Activated CD4-positive, alpha-beta T cell treated with anti-CD3 and anti-CD28 coated beads, Interleukin-2, amount 50 U/mL, for 4 hours (primary cell): ENCODE measurements at regions not wholly inside any gene's neighbourhood (a gene's known extent, or its start where the extent isn't known, plus 50 kb on each side); places are given as distances from the start of the nearest gene placed in this dataset.

Experiments
- DNase-seq, 2 experiments: peaks; one replicate each; pipeline ENCODE4 v3.0.0-alpha.2; 2020

DNA sequence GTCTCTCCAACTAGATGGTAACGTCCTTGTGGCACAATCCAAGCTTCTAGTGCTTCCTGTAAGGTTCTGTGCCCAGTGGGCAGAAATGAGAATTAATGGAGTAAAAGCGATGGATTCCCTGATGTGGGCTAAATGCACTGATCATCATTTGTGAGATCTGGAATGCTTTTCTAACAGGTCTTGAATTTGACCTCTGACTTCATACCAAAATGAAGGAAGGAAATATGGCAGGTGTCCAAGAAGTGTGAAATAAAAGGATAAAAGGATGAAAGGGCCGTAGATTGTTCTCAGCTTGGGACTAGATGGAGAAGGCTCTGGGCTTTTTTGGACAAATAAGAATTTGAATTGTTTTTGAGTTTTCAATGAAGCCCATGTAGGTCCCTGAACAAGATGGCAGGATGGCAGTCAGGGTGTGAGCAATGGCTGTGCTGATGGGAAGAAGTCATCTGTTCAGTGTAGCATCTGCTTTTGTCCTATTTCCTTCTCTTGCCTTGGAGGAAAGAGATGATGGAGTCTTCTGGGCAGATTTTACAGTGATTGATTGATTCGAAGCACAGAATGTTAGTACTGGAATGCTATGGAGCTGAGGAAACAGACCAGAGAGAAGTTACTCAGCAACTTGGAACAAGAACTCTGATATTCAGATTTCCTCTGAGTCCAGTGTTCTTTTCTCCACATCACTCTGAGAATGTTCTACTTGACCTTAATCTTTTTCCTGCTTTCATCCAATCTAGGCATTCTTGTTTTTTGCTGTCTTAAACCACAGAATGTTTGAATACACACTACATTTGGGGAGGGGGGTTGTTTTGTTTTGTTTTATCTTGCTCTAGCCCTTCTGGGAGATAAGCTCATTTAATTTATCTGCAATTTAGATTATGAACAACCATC lies 286.0 kb downstream of the HLX start:
- DNase-seq: no peak

DNA sequence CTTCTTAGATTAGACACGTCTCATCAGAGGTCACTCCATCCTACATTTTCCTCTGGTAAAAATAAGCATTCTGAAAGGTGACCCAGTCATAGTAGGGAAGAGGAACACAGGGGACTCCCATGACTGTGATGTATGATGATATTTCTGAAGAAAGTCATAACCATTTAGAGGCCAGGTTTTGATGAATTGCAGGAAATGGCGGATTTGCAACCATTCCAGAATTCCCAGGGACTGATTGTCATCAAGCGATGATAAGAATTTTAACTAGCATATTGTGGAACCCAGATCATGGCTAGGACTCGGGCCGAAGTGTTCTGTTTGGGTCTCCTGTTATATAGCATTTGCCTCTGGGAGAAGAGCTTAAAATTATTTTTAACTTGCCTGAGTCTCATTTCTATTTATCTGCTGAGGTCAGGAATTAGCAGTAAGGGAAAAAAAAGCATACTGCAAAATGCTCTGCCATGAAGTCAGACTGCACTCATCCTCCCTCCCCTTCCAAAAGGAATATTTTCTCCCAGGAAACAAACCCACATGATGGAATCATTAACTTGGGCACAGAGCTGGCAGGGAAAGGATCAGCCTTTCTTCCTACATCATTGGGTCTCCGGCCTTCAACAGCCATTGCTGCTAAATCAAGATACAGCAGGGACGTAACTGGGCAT lies 286.7 kb downstream of the HLX start:
- DNase-seq: no peak

DNA sequence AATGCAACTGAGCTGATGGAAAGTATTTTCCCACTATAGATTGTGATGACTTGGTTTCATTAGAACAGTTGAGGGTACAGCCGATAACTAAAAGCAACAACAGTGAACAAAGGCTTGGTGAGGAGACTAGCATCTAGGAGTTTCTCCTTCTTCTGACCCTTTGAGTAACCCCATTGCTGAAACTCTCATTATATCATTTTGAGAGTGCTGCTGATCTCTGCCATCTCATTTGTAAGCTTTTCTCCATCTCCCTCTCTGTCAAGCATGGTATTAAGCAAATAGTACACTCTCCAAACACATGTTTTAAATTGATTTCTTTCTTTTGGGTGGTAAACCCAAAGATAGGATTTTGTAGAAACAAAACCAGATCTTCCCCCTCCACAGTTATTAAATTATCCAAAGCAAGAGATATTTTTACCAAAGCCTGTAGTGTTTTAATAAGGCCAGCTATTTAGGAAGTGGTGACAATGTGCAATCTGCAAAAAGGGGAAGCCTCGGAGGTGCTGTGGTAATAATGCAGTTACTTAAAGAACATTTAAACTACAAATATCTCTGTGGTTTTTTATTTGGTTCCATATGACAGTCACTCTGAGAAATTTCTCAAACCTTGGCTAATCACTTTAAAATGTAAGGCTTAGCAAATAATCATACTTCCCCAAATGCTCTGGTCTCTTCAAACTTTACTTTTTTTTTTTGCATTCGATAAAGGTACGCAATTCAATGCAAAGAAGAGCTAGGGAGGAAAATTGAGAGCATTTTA lies 287.5 kb downstream of the HLX start:
- no peak for DNase-seq

DNA sequence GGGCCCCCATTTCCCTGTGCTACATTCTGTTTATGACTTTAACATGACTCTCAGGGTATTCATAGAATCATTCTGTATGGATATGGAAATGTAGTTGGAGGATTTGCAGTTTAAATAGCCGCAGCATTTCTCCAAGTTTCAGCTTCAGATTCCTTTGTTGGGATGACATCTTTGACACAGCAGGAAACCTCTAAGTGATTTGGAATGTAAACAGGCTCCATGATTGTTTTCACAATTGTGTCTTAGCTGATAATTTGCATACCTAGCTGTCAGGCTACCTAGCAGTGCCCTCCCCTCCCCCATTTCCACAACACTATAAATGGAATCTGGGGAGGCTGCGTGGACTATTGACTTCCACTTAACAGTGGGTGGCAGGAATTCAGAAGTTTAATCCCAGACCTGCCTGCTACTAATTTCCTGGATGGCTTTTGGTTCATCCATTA lies 290.2 kb downstream of the HLX start:
- no peak for DNase-seq

DNA sequence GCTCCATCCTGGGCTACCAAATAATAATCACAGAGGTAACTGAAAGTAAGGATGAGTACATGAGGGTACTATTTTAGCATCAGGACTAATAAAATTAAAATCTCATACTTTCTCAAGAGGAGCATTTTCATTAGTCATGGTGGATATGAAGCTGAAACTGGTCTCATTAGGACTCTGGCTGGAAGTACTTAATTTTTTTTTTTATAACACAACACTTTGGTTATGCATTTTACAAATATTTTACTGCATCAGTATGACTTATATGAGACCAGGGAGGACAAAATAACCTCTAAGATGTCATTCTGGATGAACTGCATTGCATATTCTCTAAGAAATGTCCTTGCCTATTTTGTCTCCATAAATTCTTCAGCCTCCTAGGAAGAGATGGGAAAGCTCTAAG lies 290.9 kb downstream of the HLX start:
- no peak for DNase-seq

DNA sequence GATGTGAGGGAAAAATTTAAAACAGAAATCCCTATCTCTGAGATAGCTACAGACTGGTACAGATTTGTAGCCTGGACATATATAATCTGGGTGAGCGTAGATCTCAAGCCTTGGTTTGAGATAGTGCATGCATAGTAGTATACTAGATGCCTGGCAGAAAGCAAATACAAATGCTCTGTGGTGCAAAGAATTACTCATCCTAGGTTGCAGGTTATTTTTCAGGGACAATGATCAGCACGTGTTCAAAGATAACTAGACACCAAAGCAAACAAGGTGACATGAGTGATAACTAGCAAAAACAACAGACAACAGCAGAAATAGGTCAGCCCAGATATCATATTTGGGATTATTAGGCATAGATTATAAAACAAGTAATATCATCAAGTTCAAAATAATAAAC lies 292.5 kb downstream of the HLX start:
- DNase-seq: no peak

DNA sequence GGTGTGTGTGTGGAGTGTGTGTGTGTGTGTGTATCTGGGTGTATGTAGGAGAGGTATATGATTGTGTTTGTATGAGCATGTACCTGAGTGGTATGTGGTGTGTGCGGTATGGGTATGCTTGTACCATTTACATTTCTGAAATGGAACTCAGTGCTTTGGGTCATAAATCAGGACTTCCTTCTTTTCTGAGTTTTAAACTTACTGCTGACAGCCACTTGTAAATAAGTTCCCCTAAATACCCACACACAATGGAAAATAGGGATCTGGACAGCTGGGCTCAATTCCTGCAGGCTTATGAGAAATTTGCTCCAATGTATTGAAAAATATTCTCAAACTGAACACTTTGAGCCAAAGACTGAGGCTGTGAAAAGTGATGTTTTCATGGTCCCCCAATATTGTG lies 293.6 kb downstream of the HLX start:
- no peak for DNase-seq

DNA sequence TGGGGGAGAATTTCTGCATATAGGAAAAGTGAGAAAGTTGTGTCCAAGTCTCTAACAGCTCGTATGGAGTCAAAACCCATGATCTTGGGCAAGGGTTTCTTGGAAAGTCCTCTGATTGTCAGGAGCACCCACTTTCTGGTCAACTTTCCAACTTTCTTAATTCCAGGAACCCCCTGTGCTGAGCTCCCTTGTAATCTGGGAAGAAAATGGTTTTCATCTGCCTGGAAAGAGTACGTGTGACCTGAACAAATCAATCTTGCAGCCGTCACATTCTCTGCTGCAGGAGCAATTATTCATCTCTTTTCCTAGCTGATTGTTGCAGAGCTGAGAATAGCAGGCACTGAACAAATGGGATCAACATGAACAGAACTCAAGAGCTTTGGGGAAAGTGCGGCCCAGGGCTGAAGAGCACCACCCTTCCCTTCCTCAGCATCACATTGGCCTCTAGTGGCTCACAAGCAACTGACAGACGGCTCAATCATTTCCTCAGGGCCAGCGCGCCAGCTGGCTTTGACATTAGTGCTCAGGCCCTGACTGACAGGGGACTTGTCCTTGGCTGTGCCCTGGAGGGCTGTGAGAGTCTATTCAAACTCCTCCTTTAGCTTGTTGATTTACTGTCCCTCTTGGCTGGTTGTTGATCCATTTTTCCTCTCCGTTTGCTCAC lies 295.2 kb downstream of the HLX start:
- no peak for DNase-seq

DNA sequence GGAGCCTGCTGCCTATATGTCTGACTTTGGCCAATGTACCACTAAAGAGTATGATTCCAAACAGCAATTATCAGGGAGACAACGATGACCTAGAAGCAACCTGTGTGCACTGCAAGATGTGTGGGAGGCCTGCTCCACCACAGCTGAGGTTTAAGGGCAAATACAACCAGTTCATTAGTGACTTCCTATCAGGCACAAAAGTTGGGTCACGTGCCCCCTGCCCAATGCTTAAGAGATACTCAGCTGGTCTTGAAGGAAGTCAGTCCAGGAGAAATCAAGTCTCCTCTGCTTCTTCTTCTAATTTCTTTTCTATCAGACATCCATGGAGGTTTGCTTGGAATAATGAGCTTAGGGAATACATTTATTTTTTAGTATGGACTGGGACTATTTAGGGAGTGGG lies 296.0 kb downstream of the HLX start:
- DNase-seq: no peak

DNA sequence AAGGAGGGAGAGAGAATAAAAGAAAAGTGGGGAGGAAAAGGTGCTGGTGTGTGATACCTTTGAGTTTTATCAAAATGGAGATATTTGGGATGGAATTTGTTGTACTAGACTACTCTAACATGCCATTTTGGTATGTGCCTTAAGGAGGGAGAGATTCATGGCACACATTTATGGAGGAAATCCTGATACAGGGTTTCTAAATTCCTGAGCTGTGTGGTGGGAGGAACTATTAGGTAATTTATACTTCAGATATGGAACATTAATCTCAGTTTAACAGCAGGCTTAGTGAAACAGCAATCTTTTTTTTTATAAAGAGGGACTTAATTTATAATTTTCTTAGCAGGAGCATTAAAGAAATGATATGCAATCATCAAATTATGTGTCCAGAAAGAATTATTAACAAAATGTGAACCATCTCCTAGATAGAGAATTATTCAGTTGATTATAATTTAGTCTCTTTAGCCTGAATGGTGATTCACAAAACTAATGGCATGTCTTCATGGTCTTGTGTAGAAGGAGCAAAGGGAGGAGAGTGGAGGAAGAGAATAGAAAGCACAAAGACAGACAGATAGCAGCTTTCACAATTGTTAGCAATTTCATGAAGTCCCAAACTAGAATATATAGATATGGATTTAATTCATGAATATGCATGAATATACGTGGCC lies 301.6 kb downstream of the HLX start:
- no peak for DNase-seq

DNA sequence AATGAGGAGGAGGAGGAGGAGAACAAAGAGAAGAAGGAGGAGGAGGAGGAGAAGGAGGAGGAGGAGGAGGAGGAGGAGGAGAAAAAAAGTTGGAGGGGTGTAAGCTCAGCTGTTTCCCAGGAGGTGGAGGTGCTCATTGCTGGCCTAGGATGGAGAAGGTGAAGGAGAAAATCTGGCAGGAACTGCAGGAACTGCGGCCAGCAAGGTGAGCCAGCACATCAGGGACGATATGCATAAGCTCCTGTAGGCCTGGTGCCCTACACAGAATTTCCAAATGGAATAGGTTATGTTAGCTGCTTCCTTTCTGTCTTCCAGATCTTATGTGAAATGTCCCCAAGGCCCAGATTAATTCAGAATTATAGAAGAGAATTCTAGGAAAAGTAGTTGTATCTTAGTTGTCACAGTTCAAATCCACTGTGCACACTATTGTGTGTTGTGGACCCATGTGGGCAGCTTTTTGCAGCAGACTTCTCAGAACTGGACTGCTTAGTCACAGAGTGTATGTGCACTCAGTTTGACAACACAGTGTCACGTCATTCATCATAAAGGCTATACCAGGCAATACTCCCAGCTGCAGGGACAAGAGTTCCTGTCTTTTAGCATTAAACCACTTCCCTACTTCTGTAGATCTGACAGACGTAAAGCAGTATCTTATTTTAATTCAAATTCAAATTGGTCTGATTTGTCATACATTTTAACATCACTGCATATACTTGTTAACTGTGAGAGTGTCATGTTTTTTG lies 303.7 kb downstream of the HLX start:
- DNase-seq: no peak

DNA sequence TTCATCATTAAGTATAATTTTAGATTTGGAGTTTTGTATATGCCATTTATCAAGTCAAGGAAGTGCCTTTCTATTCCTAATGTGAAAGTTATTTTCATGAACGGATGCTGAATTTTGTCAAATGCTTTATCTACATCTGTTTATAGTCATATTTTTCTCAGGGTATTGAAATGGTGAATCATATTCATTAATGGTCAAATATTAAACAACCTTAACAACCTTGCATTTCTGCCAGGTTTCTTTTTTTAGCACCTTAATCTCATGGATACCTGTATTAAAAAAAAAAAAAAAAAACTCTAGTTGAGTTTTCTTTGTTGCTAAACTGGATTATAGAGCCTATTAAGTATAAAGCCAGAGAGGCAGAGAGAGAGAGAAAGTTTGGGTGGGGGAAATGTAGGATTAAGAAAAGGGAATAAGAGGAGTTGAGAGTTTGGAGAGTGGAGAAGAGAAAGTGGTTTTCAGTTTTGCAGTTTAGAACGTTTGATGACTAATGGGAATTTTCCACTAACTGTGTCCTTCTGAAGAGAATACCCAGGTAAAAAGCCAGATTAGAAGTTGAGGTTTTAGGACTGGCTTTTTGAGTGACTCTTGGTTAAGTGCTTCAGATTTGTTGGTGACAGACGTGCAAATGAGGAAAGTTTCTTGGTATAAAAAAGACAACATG lies 305.0 kb downstream of the HLX start:
- DNase-seq: no peak

DNA sequence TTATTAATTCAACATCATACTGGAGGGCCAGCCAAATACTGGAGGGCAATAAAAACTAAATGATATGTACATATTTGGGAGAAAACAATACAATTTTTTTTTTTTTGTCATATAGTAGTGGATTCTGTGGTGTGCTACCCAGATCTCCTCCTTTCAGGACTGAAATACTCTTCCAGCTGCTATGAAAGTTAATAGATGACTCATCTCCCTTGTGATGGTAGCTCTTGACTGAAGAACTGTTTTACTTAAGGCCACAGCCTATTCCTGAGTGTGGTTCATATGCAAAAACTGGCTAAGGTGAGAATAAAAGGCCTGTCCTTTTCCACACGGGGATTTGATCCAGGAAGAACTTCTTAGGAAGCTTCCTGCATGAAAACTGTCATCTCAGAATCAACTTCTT lies 307.9 kb downstream of the HLX start:
- no peak for DNase-seq

DNA sequence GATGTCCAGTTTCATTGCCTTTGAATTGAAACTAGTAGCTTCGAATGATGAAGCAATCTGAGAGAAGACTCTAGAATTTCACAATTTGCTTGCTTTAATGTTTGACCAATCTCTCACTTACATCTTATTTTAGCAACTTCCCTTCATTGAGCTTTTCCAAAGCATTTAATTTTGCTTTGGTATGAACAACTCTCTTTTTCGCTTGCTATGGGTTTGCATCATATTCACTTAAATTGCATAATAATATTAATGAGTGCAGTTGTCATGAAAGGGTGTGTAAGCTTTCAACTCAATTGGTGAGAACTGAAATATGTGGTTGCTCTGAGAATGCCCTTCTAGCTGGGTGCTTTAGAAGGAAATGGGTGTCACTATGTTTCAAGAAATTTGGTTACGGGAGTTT lies 309.2 kb downstream of the HLX start:
- no peak for DNase-seq

DNA sequence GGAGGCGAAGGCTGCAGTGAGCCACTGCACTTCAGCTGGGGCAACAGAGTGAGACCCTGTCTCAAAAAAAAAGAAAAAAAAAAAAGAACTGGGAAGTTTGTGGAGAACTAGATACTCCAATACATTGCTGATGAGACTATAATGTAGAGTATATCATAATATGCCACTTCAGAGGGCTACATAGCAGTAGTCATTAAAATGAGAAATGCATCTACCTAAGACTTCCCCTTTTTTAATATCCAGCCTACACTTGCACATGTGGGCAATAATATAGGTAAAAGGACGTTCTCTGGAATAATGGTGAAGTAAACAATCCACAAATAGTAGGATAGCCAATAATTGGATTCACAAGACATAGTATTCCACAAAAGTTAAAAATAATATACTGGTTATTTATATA lies 311.0 kb downstream of the HLX start:
- no peak for DNase-seq

DNA sequence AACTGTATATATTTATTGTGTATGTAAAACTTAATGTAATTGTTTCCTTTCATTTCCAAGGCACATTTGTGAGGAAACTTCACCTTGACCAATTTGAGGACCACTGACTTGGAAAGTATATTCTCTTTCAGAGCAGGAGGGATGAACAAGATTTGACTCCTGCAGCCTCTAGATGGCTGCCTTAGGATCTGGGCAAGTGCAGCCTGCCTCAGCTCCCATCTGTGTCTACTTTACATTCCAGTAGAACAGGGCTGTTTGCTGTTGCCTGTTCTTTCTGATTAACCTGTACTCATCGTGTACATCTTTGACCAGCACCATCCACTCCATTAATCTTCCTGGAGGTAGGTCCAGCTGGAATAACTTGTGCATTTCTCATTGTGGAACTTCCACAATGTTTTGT lies 312.8 kb downstream of the HLX start:
- no peak for DNase-seq

DNA sequence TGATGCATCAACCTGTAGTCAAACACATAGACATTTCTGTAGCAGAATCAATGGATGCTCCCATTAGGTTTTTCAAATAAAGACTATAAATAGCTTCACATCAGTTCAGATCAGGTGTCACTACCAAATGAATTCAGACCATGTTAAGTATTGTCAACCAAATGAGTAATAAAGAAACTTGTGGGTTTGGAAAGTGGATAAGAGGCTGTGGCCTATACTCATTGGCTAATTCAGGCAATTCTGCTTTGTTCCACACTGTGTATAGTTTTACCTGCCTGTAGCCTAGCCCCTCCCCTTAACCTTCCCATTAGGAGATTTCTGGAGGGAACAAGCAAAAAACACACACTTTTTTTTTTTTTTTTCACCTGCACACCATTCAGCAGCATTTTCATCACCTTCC lies 321.2 kb downstream of the HLX start:
- no peak for DNase-seq

DNA sequence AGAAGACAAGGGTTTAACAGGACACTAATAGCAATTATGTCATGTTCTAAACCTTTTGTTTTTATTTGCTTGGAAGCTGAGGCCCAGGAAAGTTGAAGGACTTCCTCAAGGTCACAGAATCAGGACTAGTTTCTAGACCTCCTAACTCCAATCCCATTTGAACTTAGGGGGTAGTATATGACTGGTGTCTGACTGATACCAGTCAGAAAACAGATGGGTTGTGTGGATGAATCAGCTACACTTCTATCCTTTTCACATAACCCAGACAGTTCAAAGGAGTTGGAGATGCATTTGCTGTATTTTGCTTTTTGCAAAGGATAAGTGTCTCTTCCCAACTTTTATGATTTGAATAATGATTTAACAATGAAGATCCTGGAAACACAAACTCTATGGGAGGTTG lies 322.5 kb downstream of the HLX start:
- no peak for DNase-seq

DNA sequence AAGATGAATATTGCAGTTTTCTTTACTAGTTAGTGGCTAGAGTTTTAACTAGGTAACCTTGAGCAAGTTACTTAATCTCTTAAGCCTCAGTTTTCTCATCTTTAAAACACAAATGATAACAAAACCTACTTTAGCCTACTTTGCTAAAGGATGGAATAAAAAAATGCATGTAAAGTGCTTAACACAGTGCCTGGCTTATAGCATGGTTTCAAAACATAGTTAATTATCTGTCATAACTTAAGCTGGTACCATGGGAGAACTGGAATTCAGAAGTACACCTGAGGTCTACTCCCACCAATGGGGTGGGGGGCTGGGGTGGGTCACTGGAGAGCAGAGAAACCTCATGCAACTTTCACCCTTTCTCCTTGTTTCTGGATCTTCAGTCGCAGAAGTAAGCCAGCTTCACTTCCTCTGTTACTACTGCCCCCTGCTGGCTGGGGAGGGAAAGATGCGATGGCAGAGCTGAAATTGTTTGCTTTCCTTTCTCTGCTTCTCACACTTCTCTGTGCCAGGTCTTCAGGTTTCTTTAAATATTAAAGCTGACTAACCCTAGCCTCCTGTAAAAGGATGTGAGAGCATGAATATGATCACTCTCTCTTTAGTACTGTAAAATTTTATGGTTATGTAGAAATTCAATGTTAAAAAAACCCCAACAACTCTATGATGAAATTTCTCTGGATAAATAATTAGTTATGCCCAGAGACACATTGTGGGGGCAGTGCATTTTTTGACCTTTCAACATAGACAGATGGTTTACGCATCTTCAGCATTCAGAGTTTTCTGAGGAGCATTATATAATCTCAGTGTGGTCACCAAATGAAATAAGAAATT lies 324.2 kb downstream of the HLX start:
- DNase-seq: peak; percentile 31 to 41

DNA sequence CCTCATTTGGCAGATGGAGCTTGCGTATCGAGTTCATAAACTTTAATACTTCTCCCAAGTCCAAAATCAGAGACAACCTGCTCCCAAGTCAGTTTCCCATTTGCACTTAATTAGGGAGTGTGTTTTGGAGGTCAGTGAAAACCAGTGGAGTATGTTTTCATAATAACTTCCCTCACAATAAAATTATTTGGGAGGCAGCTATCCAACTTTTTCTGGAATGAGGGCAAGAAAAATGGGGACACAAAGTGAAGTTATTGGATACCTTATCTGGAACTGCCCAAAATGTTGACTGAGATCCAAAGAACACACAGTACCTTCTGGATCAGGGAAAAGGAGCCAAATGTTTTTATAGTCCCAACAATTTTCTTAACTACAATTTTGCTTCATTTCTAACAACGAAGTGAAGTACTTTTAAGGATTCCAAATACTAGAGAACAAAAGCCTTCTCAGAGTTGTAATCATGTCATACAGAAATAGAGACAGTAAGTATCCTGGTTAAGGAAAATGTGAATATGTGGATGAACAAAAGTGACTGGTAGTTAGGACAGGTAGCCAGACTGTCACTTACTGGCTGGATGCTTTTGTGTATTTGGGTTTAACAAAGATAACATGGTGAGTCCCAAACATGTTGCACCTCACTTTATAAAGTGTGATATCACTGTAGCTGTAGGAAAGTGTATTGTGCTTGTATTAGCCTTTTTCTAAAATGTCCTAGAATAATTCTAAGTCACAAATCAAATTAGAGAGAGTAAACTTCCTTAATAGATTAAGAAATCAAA lies 325.0 kb downstream of the HLX start:
- DNase-seq: no peak
